HepG2 (cell line): ENCODE measurements at regions not wholly inside any gene's neighbourhood (a gene's known extent, or its start where the extent isn't known, plus 50 kb on each side); places are given as distances from the start of the nearest gene placed in this dataset.

Source experiments
- ATAC-seq: fragments of 200-7000 bp; cut with Tn5 transposase; 3 replicates; pipeline ENCODE4 v1.9.1; 2020; ENCODE audit warnings: mild to moderate bottlenecking, moderate library complexity
- BruUV-seq: library from RNA; stranded (reverse); fragments of 400-500 nt; replicated peaks from 2 replicates; lab custom pipeline; 2021; lab: Mats Ljungman, UMichigan
- CTCF ChIA-PET: fragments of 300-600 bp; formaldehyde crosslinking; extraction: SDS; loops from one replicate; lab custom pipeline; 2021; ENCODE audit warnings: low total read pairs, inconsistent platforms, low intra/inter-chr PET ratio; lab: Yijun Ruan, JAX
- POLR2A ChIA-PET: fragments of 350-600 bp; sonication (Branson Sonifier 250); formaldehyde crosslinking; loops from one replicate; lab custom pipeline; 2020; ENCODE audit warnings: antibody characterized with exemption, inconsistent platforms; lab: Yijun Ruan, JAX
- DNase-seq: peaks from one replicate; pipeline ENCODE4 v3.0.0-alpha.2; 2015; ENCODE audit warnings: low spot score
- FAIRE-seq: peaks from 3 replicates; lab custom pipeline; 2011; peaks lifted over from hg19 to GRCh38; lab: Jason Lieb, UNC
- H2AFZ ChIP-seq: one replicate; pipeline ENCODE4 v1.6.1; 2011; ENCODE audit warnings: low read length, inconsistent platforms
- H3K27ac ChIP-seq: fragments of 300-600 bp; 3 replicates; pipeline ENCODE4 v1.8.0; 2011; ENCODE audit warnings: mixed run types, mild to moderate bottlenecking, mixed read lengths, low read length, inconsistent platforms; ENCODE audit not compliant: insufficient read depth; ENCODE audit errors: extremely low read length
- H3K27me3 ChIP-seq, 2 experiments: fragments of 200-600 bp in 1 of 2; 2 replicates in 1 of 2; 3 replicates in 1 of 2; pipeline versions ENCODE4 v1.6.0 to v1.8.0; 2011; ENCODE audit warnings: low read length in 2 of 2, mild to moderate bottlenecking in 2 of 2, moderate library complexity in 2 of 2, inconsistent platforms in 1 of 2; ENCODE audit not compliant: insufficient read depth in 2 of 2, control insufficient read depth in 1 of 2
- H3K36me3 ChIP-seq, 2 experiments: fragments of 200-600 bp in 1 of 2; replicated peaks in 1 of 2; 2 replicates in 1 of 2; 3 replicates in 1 of 2; pipeline versions ENCODE4 v1.5.1 to v1.8.0; 2011; ENCODE audit warnings: low read length in 2 of 2, inconsistent platforms in 1 of 2; ENCODE audit not compliant: insufficient read depth in 2 of 2, control insufficient read depth in 1 of 2
- H3K4me1 ChIP-seq: 2 replicates; pipeline ENCODE4 v1.5.1; 2012; ENCODE audit warnings: low read length, inconsistent platforms; ENCODE audit not compliant: insufficient read depth
- H3K4me2 ChIP-seq: 2 replicates; pipeline ENCODE4 v1.6.0; 2011; ENCODE audit warnings: low read depth, low read length, inconsistent platforms
- H3K4me3 ChIP-seq, 3 experiments: fragments of 200-600 bp in 1 of 3; sonication (generic), shearing (Covaris generic) in 1 of 3; replicated peaks in 1 of 3; 2 replicates each; pipeline ENCODE4 v1.5.1; 2011 to 2016; ENCODE audit warnings: low read length in 3 of 3, inconsistent platforms in 2 of 3, low read depth in 2 of 3, mild to moderate bottlenecking in 2 of 3, control low read depth in 1 of 3, mixed read lengths in 1 of 3; ENCODE audit not compliant: insufficient read depth in 1 of 3
- H3K79me2 ChIP-seq: one replicate; pipeline ENCODE4 v1.6.1; 2011; ENCODE audit warnings: low read length, inconsistent platforms; ENCODE audit not compliant: insufficient read depth
- H3K9ac ChIP-seq: 2 replicates; pipeline ENCODE4 v1.6.0; 2011; ENCODE audit warnings: mild to moderate bottlenecking, low read depth, low read length, inconsistent platforms; ENCODE audit not compliant: insufficient read depth
- H3K9me3 ChIP-seq: 2 replicates; pipeline ENCODE4 v1.5.1; 2012; ENCODE audit warnings: mild to moderate bottlenecking, low read length
- H4K20me1 ChIP-seq: 2 replicates; pipeline ENCODE4 v1.6.0; 2011; ENCODE audit warnings: inconsistent platforms, mild to moderate bottlenecking, low read length, moderate library complexity; ENCODE audit not compliant: insufficient read depth
- HMGXB4 ChIP-seq, 2 experiments: sonication (generic) in 1 of 2; formaldehyde crosslinking in 1 of 2; IDR thresholded peaks; 2 replicates each; pipeline versions ENCODE4 v1.4.0 to v1.6.1; 2018 to 2020; ENCODE audit warnings: missing genetic modification reagents in 2 of 2, borderline replicate concordance in 1 of 2, low read depth in 1 of 2, mild to moderate bottlenecking in 1 of 2, missing biosample characterization in 1 of 2
- MLX ChIP-seq: IDR thresholded peaks from 2 replicates; pipeline ENCODE4 v1.6.1; 2016
- NFE2 ChIP-seq: sonication (generic); formaldehyde crosslinking; IDR thresholded peaks from 2 replicates; pipeline ENCODE4 v1.4.0; 2020; ENCODE audit warnings: missing genetic modification reagents
- RARA ChIP-seq: IDR thresholded peaks from 2 replicates; pipeline ENCODE4 v1.6.1; 2016; ENCODE audit warnings: missing genetic modification reagents, missing compliant biosample characterization
- RXRB ChIP-seq: IDR thresholded peaks from 2 replicates; pipeline ENCODE4 v1.6.1; 2016; ENCODE audit warnings: borderline replicate concordance, missing genetic modification reagents, missing compliant biosample characterization
- STAG1 ChIP-seq: sonication (generic); formaldehyde crosslinking; IDR thresholded peaks from 2 replicates; pipeline ENCODE4 v1.4.0; 2020; ENCODE audit warnings: missing genetic modification reagents
- ZBTB8A ChIP-seq: sonication (generic); formaldehyde crosslinking; IDR thresholded peaks from 2 replicates; pipeline ENCODE4 v1.4.0; 2020; ENCODE audit warnings: mild to moderate bottlenecking, low read depth, missing genetic modification reagents, borderline replicate concordance
- ZNF20 ChIP-seq: sonication (generic); formaldehyde crosslinking; IDR thresholded peaks from 2 replicates; pipeline ENCODE4 v1.4.0; 2020; ENCODE audit warnings: mild to moderate bottlenecking, moderate library complexity, missing genetic modification reagents
- ZNF770 ChIP-seq: sonication (generic); formaldehyde crosslinking; IDR thresholded peaks from 2 replicates; pipeline ENCODE4 v1.5.0; 2020; ENCODE audit warnings: mild to moderate bottlenecking, missing genetic modification reagents
- WGBS: methylation state at CpG from one replicate; pipeline ENCODE4 v1.1.6; 2017; ENCODE audit warnings: low lambda C conversion rate; 5-methylcytosine and 5-hydroxymethylcytosine counted together
- in situ Hi-C: cut with HindIII; loops from 2 replicates; pipeline ENCODE4 v1.10.0; 2017; ENCODE audit warnings: low pct_unique_long_range_greater_than_20kb; ENCODE audit not compliant: extremely low pct_ligation_motif_present
- intact Hi-C: fragments of 100-400 bp; cut with micrococcal nuclease; formaldehyde crosslinking; loops from one replicate; pipeline ENCODE4 v1.10.0; 2022; ENCODE audit not compliant: unreplicated experiment

GRCh38 chr5:4086081-4086480, 490.4 kb downstream of the IRX1 start:
- Histone ChIP-seq H3K36me3 (no peaks in the 10 kb centered on the region; a peak in 1 of 5 replicates), H2AFZ (no peak overlapping the region), H4K20me1 (no peaks in the 10 kb centered on the region), H3K4me3 (no peak overlapping the region), H3K79me2 (no peaks in the 10 kb centered on the region), H3K9me3 (peaks cover 82% of the 10 kb centered on the region), H3K27me3 (no peaks in the 10 kb centered on the region), H3K27ac (no peak overlapping the region), H3K4me1 (no peaks in the 10 kb centered on the region), H3K9ac (no peak overlapping the region), H3K4me2 (no peak overlapping the region)
- DNase-seq (no peak), ATAC-seq (no peak), FAIRE-seq (no peak)
- in situ Hi-C loops, result no loop called here
- TF ChIP-seq MLX (CRISPR knock-in tag) (no peak), RXRB (CRISPR knock-in tag) (no peak), ZBTB8A (CRISPR knock-in tag) (no peak), HMGXB4 (CRISPR knock-in tag; IDR thresholded peaks at IDR 0.05; ENCODE audit: borderline replicate concordance in 1 of 2, low read depth in 1 of 2) (no peak), RARA (CRISPR knock-in tag) (no peak), NFE2 (CRISPR knock-in tag) (no peak), ZNF770 (no peak), STAG1 (no peak), ZNF20 (CRISPR knock-in tag) (no peak)
- intact Hi-C loops, result no loop called here
- ChIA-PET POLR2A (no interaction called here), CTCF (no interaction called here)
- WGBS, result 0% methylated on average over 4 of the region's 4 CpGs
- BruUV-seq, result no TSS peak
